Non-pigmented ciliary epithelial cell (primary cell): ENCODE measurements at regions not wholly inside any gene's neighbourhood (a gene's known extent, or its start where the extent isn't known, plus 50 kb on each side); places are given as distances from the start of the nearest gene placed in this dataset.

ENCODE experiments used
- DNase-seq: peaks from one replicate; pipeline ENCODE4 v3.0.0-alpha.2; 2010; ENCODE audit warnings: low read depth

GRCh38 chr3:124277144-124277890 lies 285.4 kb upstream of the ROPN1 start:
- DNase-seq = no peak

- no peak for DNase-seq
Measured at GRCh38 chr3:124281453-124282316, 289.8 kb upstream of the ROPN1 start.

- DNase-seq = no peak
Measured at GRCh38 chr3:124282751-124283651, 291.1 kb upstream of the ROPN1 start.

- no peak for DNase-seq
Measured at GRCh38 chr3:124283652-124284023, 291.7 kb upstream of the ROPN1 start.

- no peak for DNase-seq
Measured at GRCh38 chr3:124288996-124289395, 297.1 kb upstream of the ROPN1 start.

GRCh38 chr3:124291008-124291407 lies 299.1 kb upstream of the ROPN1 start:
- DNase-seq = no peak

- DNase-seq = no peak
Measured at GRCh38 chr3:124292329-124292728, 300.4 kb upstream of the ROPN1 start.

GRCh38 chr3:124293584-124293983 lies 301.7 kb upstream of the ROPN1 start:
- no peak for DNase-seq

- no peak for DNase-seq
Measured at GRCh38 chr3:124295362-124295761, 303.4 kb upstream of the ROPN1 start.

- DNase-seq = no peak
Measured at GRCh38 chr3:124296406-124296805, 304.5 kb upstream of the ROPN1 start.

GRCh38 chr3:124297062-124297980 lies 305.4 kb upstream of the ROPN1 start:
- no peak for DNase-seq

GRCh38 chr3:124298301-124298700 lies 306.4 kb upstream of the ROPN1 start:
- no peak for DNase-seq

- DNase-seq = no peak
Measured at GRCh38 chr3:124298951-124299350, 307.0 kb upstream of the ROPN1 start.

GRCh38 chr3:124299831-124300230 lies 307.9 kb upstream of the ROPN1 start:
- DNase-seq = no peak

- DNase-seq = no peak
Measured at GRCh38 chr3:124300416-124300815, 308.5 kb upstream of the ROPN1 start.

- DNase-seq = no peak
Measured at GRCh38 chr3:124303305-124303910, 311.5 kb upstream of the ROPN1 start.

GRCh38 chr3:124306665-124307064 lies 314.7 kb upstream of the ROPN1 start:
- DNase-seq = no peak

GRCh38 chr3:124313621-124314020 lies 321.7 kb upstream of the ROPN1 start:
- DNase-seq = no peak

GRCh38 chr3:124315215-124316033 lies 323.5 kb upstream of the ROPN1 start:
- DNase-seq = no peak

- no peak for DNase-seq
Measured at GRCh38 chr3:124316034-124316287, 324.0 kb upstream of the ROPN1 start.
